Calu3 (cell line): ENCODE measurements at regions not wholly inside any gene's neighbourhood (a gene's known extent, or its start where the extent isn't known, plus 50 kb on each side); places are given as distances from the start of the nearest gene placed in this dataset.

Experiments
- BruUV-seq: library from RNA; stranded (reverse); fragments of 400-500 nt; replicated peaks from 2 replicates; lab custom pipeline; 2021; lab: Mats Ljungman, UMichigan
- CTCF ChIA-PET: fragments of 300-600 bp; sonication (Branson Sonifier 250); formaldehyde crosslinking; loops from one replicate; lab custom pipeline; 2022; ENCODE audit warnings: antibody characterized with exemption; lab: Charles Lee
- DNase-seq: peaks from one replicate; pipeline ENCODE4 v3.0.0; 2022
- H3K27ac Mint-ChIP-seq: one replicate; pipeline ENCODE4 v1.8.0; 2022; ENCODE audit warnings: mixed read lengths; ENCODE audit not compliant: unreplicated experiment
- H3K27me3 Mint-ChIP-seq: one replicate; pipeline ENCODE4 v1.8.0; 2022; ENCODE audit warnings: mixed read lengths; ENCODE audit not compliant: unreplicated experiment
- H3K36me3 Mint-ChIP-seq: one replicate; pipeline ENCODE4 v1.8.0; 2022; ENCODE audit warnings: mild to moderate bottlenecking, moderate library complexity, mixed read lengths; ENCODE audit not compliant: insufficient read depth, unreplicated experiment
- H3K4me1 Mint-ChIP-seq: one replicate; pipeline ENCODE4 v1.8.0; 2022; ENCODE audit warnings: mild to moderate bottlenecking, low read depth, mixed read lengths; ENCODE audit not compliant: unreplicated experiment
- H3K4me3 Mint-ChIP-seq: one replicate; pipeline ENCODE4 v1.8.0; 2022; ENCODE audit warnings: mild to moderate bottlenecking, low read depth, moderate library complexity, mixed read lengths; ENCODE audit not compliant: unreplicated experiment
- H3K9me3 Mint-ChIP-seq: one replicate; pipeline ENCODE4 v1.8.0; 2022; ENCODE audit warnings: low read depth, mixed read lengths; ENCODE audit not compliant: unreplicated experiment
- intact Hi-C: fragments of 100-400 bp; cut with micrococcal nuclease; formaldehyde crosslinking; loops from one replicate; pipeline ENCODE4 v1.10.0; 2022; ENCODE audit not compliant: unreplicated experiment
- TF ChIP-seq, protein P1 (sequence below): fragments of 200-600 bp; IDR thresholded peaks from one replicate; pipeline ENCODE4 v1.8.0; 2022; ENCODE audit warnings: antibody characterized with exemption; ENCODE audit not compliant: unreplicated experiment

- CTCF ChIA-PET: no interaction called here
- no peaks in the 10 kb centered on the region for H3K36me3 Mint-ChIP-seq
- intact Hi-C loops: no loop called here
These were observed 158.4 kb upstream of the ZKSCAN2 start for GRCh38 chr16:25416002-25416401.

GRCh38 chr16:25413975-25414374 is 156.3 kb upstream of the ZKSCAN2 start:
- TF ChIP-seq, protein P1, sequence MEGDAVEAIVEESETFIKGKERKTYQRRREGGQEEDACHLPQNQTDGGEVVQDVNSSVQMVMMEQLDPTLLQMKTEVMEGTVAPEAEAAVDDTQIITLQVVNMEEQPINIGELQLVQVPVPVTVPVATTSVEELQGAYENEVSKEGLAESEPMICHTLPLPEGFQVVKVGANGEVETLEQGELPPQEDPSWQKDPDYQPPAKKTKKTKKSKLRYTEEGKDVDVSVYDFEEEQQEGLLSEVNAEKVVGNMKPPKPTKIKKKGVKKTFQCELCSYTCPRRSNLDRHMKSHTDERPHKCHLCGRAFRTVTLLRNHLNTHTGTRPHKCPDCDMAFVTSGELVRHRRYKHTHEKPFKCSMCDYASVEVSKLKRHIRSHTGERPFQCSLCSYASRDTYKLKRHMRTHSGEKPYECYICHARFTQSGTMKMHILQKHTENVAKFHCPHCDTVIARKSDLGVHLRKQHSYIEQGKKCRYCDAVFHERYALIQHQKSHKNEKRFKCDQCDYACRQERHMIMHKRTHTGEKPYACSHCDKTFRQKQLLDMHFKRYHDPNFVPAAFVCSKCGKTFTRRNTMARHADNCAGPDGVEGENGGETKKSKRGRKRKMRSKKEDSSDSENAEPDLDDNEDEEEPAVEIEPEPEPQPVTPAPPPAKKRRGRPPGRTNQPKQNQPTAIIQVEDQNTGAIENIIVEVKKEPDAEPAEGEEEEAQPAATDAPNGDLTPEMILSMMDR: no peak

More at GRCh38 chr16:25416002-25416401, 158.4 kb upstream of the ZKSCAN2 start:
- DNase-seq: no peak
- Mint-ChIP-seq H3K4me3 (no peak overlapping the region), H3K9me3 (no peaks in the 10 kb centered on the region), H3K27me3 (no peaks in the 10 kb centered on the region), H3K4me1 (no peaks in the 10 kb centered on the region), H3K27ac (no peak overlapping the region)
- no TSS peak for BruUV-seq
- TF ChIP-seq, protein P1: no peak

GRCh38 chr16:25413133-25413532 is 155.5 kb upstream of the ZKSCAN2 start:
- H3K4me1 Mint-ChIP-seq: no peaks in the 10 kb centered on the region
- DNase-seq: no peak
- no peaks in the 10 kb centered on the region for H3K36me3 Mint-ChIP-seq
- no peaks in the 10 kb centered on the region for H3K9me3 Mint-ChIP-seq
- intact Hi-C loops: no loop called here
- CTCF ChIA-PET: no interaction called here
- H3K4me3 Mint-ChIP-seq: no peak overlapping the region
- no peaks in the 10 kb centered on the region for H3K27me3 Mint-ChIP-seq
- H3K27ac Mint-ChIP-seq: no peak overlapping the region
- BruUV-seq: no TSS peak
- TF ChIP-seq, protein P1: no peak

More at GRCh38 chr16:25413975-25414374, 156.3 kb upstream of the ZKSCAN2 start:
- no peak for DNase-seq
- no peaks in the 10 kb centered on the region for H3K4me1 Mint-ChIP-seq
- no peaks in the 10 kb centered on the region for H3K36me3 Mint-ChIP-seq
- H3K27me3 Mint-ChIP-seq: no peaks in the 10 kb centered on the region
- CTCF ChIA-PET: no interaction called here
- intact Hi-C loops: no loop called here
- no peak overlapping the region for H3K27ac Mint-ChIP-seq
- no peak overlapping the region for H3K4me3 Mint-ChIP-seq
- no TSS peak for BruUV-seq
- no peaks in the 10 kb centered on the region for H3K9me3 Mint-ChIP-seq

- no TSS peak for BruUV-seq
- no peak for DNase-seq
- Mint-ChIP-seq H3K9me3 (no peaks in the 10 kb centered on the region), H3K4me1 (no peaks in the 10 kb centered on the region), H3K27ac (no peak overlapping the region), H3K27me3 (no peaks in the 10 kb centered on the region), H3K36me3 (no peaks in the 10 kb centered on the region), H3K4me3 (no peak overlapping the region)
- CTCF ChIA-PET: no interaction called here
- intact Hi-C loops: no loop called here
- TF ChIP-seq, protein P1: no peak
These were observed 153.9 kb upstream of the ZKSCAN2 start for GRCh38 chr16:25411396-25412081.
